Gastroesophageal sphincter (tissue), 3 donors: ENCODE measurements at regions not wholly inside any gene's neighbourhood (a gene's known extent, or its start where the extent isn't known, plus 50 kb on each side); places are given as distances from the start of the nearest gene placed in this dataset.

Experiments
- CTCF ChIP-seq, 4 experiments: fragments of 200-600 bp in 2 of 4; fragments of 450-650 bp in 2 of 4; sonication (generic) in 1 of 4; IDR thresholded peaks; one replicate each; pipeline ENCODE4 v1.5.1; 2017 to 2019; ENCODE audit warnings: antibody characterized with exemption in 4 of 4, mild to moderate bottlenecking in 2 of 4, moderate library complexity in 2 of 4
- EP300 ChIP-seq: sonication (generic); formaldehyde crosslinking; IDR thresholded peaks from one replicate; pipeline ENCODE4 v1.6.1; 2017; ENCODE audit warnings: antibody characterized with exemption, mild to moderate bottlenecking
- POLR2A ChIP-seq, 2 donors: fragments of 450-650 bp; IDR thresholded peaks; one replicate each; pipeline ENCODE4 v1.6.1; 2017; ENCODE audit warnings: antibody characterized with exemption in 2 of 2, mild to moderate bottlenecking in 2 of 2, moderate library complexity in 1 of 2

GRCh38 chr7:73920406-73921134 lies 59.6 kb downstream of the TMEM270 start:
- no peak for TF ChIP-seq CTCF (IDR thresholded peaks at IDR 0.05)
- no peak for TF ChIP-seq EP300
- TF ChIP-seq POLR2A (IDR thresholded peaks at IDR 0.05) = no peak
